ENCODE measurements at regions not wholly inside any gene's neighbourhood (a gene's known extent, or its start where the extent isn't known, plus 50 kb on each side); places are given as distances from the start of the nearest gene placed in this dataset.
"Not testable (repeated sequence)": the region's sequence is repeated elsewhere in the genome, so short reads cannot be mapped to it uniquely, and the experiment has no call there.

DNA sequence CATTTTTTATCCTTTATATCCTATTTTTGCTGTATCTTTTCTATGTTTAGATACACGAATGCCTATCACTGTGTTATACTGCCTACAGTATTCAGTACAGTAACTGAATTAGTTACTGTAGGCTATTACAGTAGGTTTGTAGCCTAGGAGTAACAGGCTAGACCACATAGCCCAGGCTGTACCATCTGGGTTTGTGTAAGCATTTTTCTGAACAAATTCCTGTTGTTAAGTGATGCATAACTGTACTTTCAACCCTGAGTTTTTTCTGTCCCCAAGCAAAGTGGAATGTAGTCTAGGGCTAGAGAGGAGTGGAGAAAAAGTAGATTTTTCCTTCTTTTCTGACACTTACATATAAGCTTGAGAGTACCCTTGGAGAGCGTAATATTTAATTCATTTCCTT is 282.1 kb downstream of the HS3ST3B1 start:
- Mint-ChIP-seq H3K4me3 (no peak overlapping the region), H3K4me1 (ENCODE audit: low read depth in 2 of 2) (peaks cover 0 to 2% of the 10 kb centered on the region in 2 donors), H3K36me3 (ENCODE audit: insufficient read depth) (peaks cover 4% of the 10 kb centered on the region), H3K27ac (no peak overlapping the region), H3K9me3 (no peaks in the 10 kb centered on the region), H3K27me3 (peaks cover 12 to 30% of the 10 kb centered on the region in 2 donors)
- no peak for ATAC-seq (replicated peaks)
- no peak for DNase-seq

- H3K9me3 Mint-ChIP-seq, result no peaks in the 10 kb centered on the region
- no peak for DNase-seq
- no peak overlapping the region for H3K27ac Mint-ChIP-seq
- H3K36me3 Mint-ChIP-seq (ENCODE audit: insufficient read depth), result peaks cover 4% of the 10 kb centered on the region
- no peak overlapping the region for H3K4me3 Mint-ChIP-seq
- H3K4me1 Mint-ChIP-seq (ENCODE audit: low read depth in 2 of 2), result peaks cover 0 to 2% of the 10 kb centered on the region in 2 donors
- ATAC-seq (replicated peaks), result no peak
- peaks cover 16 to 30% of the 10 kb centered on the region in 2 donors for H3K27me3 Mint-ChIP-seq
These were observed 280.4 kb downstream of the HS3ST3B1 start for GRCh38 chr17:14581186-14581830.

GRCh38 chr17:14580499-14580898 is 279.6 kb downstream of the HS3ST3B1 start:
- no peaks in the 10 kb centered on the region for H3K9me3 Mint-ChIP-seq
- DNase-seq, result no peak

GRCh38 chr17:14579716-14580115 is 278.8 kb downstream of the HS3ST3B1 start:
- Mint-ChIP-seq H3K9me3 (peaks cover 0 to 2% of the 10 kb centered on the region in 2 donors), H3K27ac (no peak overlapping the region), H3K4me3 (no peak overlapping the region), H3K36me3 (ENCODE audit: insufficient read depth) (peaks cover 4% of the 10 kb centered on the region), H3K4me1 (ENCODE audit: low read depth in 2 of 2) (peaks cover 0 to 2% of the 10 kb centered on the region in 2 donors), H3K27me3 (peaks cover 20 to 33% of the 10 kb centered on the region in 2 donors)
- ATAC-seq (replicated peaks), result no peak
- DNase-seq, result no peak

More at GRCh38 chr17:14580499-14580898, 279.6 kb downstream of the HS3ST3B1 start:
- Mint-ChIP-seq H3K4me1 (ENCODE audit: low read depth in 2 of 2) (peaks cover 0 to 2% of the 10 kb centered on the region in 2 donors), H3K27me3 (peaks cover 24 to 30% of the 10 kb centered on the region in 2 donors), H3K27ac (no peak overlapping the region), H3K4me3 (no peak overlapping the region), H3K36me3 (ENCODE audit: insufficient read depth) (peaks cover 4% of the 10 kb centered on the region)
- ATAC-seq (replicated peaks), result no peak

DNA sequence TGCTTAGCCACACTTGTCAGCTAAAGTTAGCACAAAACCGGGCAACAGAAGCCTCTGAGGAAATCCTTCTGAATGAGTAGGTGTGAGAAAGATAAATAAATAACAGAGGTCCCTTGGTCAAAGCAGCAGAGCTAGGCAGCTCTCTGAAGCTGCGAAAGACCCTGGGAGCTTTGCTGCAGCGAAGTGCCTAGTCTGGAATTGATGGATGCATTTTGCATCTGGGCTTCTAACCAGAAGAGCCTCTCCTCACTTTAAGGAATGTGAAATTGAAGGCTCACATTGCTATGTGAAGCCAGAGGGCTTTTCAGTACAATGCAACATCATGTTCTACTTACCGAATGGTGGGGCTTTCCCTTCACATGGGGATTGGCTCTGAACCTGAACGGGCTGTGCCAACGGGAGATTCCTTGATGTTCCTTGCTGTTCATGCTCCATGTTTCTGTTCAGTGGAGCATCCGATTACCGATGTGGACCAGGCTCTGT is 274.6 kb downstream of the HS3ST3B1 start:
- peaks cover 12 to 16% of the 10 kb centered on the region in 2 donors for H3K27me3 Mint-ChIP-seq
- peaks cover 0 to 2% of the 10 kb centered on the region in 2 donors for H3K9me3 Mint-ChIP-seq
- H3K4me1 Mint-ChIP-seq (ENCODE audit: low read depth in 2 of 2), result no peaks in the 10 kb centered on the region
- ATAC-seq (replicated peaks) (no peak), DNase-seq (no peak)
- no peak overlapping the region for H3K4me3 Mint-ChIP-seq
- no peaks in the 10 kb centered on the region for H3K36me3 Mint-ChIP-seq (ENCODE audit: insufficient read depth)
- H3K27ac Mint-ChIP-seq, result no peak overlapping the region

GRCh38 chr17:14560325-14560724 is 259.4 kb downstream of the HS3ST3B1 start:
- H3K27me3 Mint-ChIP-seq, result peaks cover 0 to 18% of the 10 kb centered on the region in 2 donors
- H3K4me1 Mint-ChIP-seq (ENCODE audit: low read depth in 2 of 2); ATAC-seq (replicated peaks); H3K27ac Mint-ChIP-seq; H3K36me3 Mint-ChIP-seq (ENCODE audit: insufficient read depth); H3K4me3 Mint-ChIP-seq; H3K9me3 Mint-ChIP-seq; DNase-seq: not testable (repeated sequence)

DNA sequence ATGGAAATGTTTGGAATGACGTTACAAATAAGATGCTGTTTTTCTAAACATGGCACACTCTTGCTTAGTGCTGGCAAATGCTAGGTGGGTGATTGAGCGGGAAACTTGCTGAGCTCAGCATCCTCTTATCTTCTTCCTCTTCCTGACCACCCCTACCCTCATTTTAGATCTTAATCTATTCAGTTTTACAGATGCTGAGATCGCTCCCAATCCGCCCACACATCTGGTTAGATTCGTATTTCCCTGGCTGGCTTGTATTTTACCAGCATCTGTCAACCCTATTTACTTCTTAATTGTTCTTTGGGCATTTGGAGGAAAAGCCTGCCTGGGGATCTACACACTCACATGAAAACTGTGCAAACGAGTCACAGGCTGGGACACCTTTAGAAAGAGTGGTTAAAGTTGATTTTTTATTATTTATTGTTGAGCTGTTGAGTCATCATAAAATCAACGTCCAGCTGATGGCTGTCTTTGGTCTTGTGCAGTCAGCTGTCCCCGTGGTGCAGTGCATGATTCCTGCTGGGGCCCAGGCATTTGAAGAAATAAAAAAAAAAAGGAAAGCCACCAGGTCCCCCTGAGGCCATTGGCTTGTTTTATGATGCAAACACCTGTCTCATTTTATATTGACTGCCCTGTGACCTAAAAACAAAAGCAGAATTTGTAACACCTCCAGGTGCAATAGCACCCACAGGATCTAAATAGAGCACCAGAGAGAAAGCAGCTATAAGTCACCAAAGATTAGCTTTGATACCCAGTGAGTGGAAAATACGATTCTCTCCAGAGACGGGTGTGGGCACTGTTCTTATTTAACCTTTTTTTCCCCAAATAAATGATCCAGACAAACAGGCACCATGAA is 258.6 kb downstream of the HS3ST3B1 start:
- peaks cover 0 to 8% of the 10 kb centered on the region in 2 donors for H3K4me1 Mint-ChIP-seq (ENCODE audit: low read depth in 2 of 2)
- ATAC-seq (replicated peaks), result peak; percentile 95
- peak in 1 of 3 experiments; percentile 6 for DNase-seq
- H3K27me3 Mint-ChIP-seq, result peaks cover 0 to 22% of the 10 kb centered on the region in 2 donors
- H3K27ac Mint-ChIP-seq, result no peak overlapping the region
- H3K4me3 Mint-ChIP-seq, result peak overlapping the region in 1 of 2 donors; percentile 50
- H3K9me3 Mint-ChIP-seq, result no peaks in the 10 kb centered on the region
- H3K36me3 Mint-ChIP-seq (ENCODE audit: insufficient read depth), result no peaks in the 10 kb centered on the region

GRCh38 chr17:14557480-14557879 is 256.6 kb downstream of the HS3ST3B1 start:
- H3K9me3 Mint-ChIP-seq, result no peaks in the 10 kb centered on the region
- peaks cover 0 to 26% of the 10 kb centered on the region in 2 donors for H3K27me3 Mint-ChIP-seq
- ATAC-seq (replicated peaks) (no peak), DNase-seq (no peak)
- H3K4me3 Mint-ChIP-seq, result no peak overlapping the region
- H3K27ac Mint-ChIP-seq, result peak overlapping the region in 1 of 2 donors; percentile 71
- no peaks in the 10 kb centered on the region for H3K36me3 Mint-ChIP-seq (ENCODE audit: insufficient read depth)
- peaks cover 4 to 10% of the 10 kb centered on the region in 2 donors for H3K4me1 Mint-ChIP-seq (ENCODE audit: low read depth in 2 of 2)

GRCh38 chr17:14553847-14554246 is 253.0 kb downstream of the HS3ST3B1 start:
- Mint-ChIP-seq H3K4me3 (no peak overlapping the region), H3K27ac (no peak overlapping the region), H3K4me1 (ENCODE audit: low read depth in 2 of 2) (peaks cover 3 to 4% of the 10 kb centered on the region in 2 donors), H3K36me3 (ENCODE audit: insufficient read depth) (no peaks in the 10 kb centered on the region), H3K9me3 (no peaks in the 10 kb centered on the region), H3K27me3 (peaks cover 14 to 22% of the 10 kb centered on the region in 2 donors)
- no peak for DNase-seq
- ATAC-seq (replicated peaks), result no peak

- DNase-seq (no peak), ATAC-seq (replicated peaks) (no peak)
- Mint-ChIP-seq H3K36me3 (ENCODE audit: insufficient read depth) (no peaks in the 10 kb centered on the region), H3K27me3 (peaks cover 23 to 25% of the 10 kb centered on the region in 2 donors), H3K4me1 (ENCODE audit: low read depth in 2 of 2) (peaks cover 4% of the 10 kb centered on the region in 2 donors), H3K9me3 (no peaks in the 10 kb centered on the region), H3K27ac (no peak overlapping the region), H3K4me3 (no peak overlapping the region)
These were observed 251.4 kb downstream of the HS3ST3B1 start for GRCh38 chr17:14552306-14552705.

DNA sequence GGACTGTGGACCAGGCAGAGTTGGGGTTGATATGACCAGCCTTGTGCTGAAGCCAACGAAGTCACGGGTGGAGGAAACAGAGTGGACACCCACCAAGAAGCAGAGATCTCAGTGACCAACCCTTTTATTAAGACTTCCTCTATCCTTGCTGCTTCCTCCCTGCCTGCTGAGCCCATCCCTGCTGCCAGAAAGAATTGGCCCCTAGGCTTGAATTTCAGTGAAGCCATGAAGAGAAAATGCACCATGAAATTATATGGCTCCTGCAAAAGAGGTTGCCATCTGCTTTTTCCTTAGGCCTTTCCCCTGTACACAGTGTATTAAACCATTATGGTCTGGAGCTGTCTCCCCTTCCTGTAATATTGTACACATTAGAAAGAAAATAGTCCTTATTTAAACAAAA is 246.7 kb downstream of the HS3ST3B1 start:
- no peak overlapping the region for H3K27ac Mint-ChIP-seq
- DNase-seq (no peak), ATAC-seq (replicated peaks) (no peak)
- H3K27me3 Mint-ChIP-seq, result peaks cover 38 to 40% of the 10 kb centered on the region in 2 donors
- H3K4me1 Mint-ChIP-seq (ENCODE audit: low read depth in 2 of 2), result peaks cover 0 to 10% of the 10 kb centered on the region in 2 donors
- H3K4me3 Mint-ChIP-seq, result no peak overlapping the region
- no peaks in the 10 kb centered on the region for H3K36me3 Mint-ChIP-seq (ENCODE audit: insufficient read depth)
- no peaks in the 10 kb centered on the region for H3K9me3 Mint-ChIP-seq

DNA sequence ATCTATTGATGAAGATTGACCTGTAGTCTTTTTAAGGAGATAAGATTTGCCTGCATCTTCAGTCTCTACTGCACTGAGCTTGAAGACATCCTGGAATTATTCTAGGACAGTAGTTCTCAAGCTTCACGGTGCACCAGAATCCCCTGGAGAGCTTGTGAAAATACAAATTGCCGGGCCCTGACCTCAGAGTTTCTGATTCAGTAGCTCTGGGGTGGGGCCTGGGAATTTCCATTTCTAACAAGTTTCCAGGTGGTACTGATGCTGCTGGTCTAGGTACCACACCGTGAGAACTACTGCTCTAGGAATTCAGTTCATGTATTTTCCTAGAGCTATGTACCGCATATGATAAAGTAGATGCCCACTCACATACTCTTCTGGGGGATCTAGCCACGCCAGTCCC is 246.1 kb downstream of the HS3ST3B1 start:
- DNase-seq (no peak), ATAC-seq (replicated peaks) (no peak)
- Mint-ChIP-seq H3K4me1 (ENCODE audit: low read depth in 2 of 2) (peaks cover 0 to 10% of the 10 kb centered on the region in 2 donors), H3K4me3 (no peak overlapping the region), H3K27me3 (peaks cover 40 to 42% of the 10 kb centered on the region in 2 donors), H3K36me3 (ENCODE audit: insufficient read depth) (no peaks in the 10 kb centered on the region), H3K27ac (peak overlapping the region in 1 of 2 donors; percentile 35), H3K9me3 (no peaks in the 10 kb centered on the region)

DNA sequence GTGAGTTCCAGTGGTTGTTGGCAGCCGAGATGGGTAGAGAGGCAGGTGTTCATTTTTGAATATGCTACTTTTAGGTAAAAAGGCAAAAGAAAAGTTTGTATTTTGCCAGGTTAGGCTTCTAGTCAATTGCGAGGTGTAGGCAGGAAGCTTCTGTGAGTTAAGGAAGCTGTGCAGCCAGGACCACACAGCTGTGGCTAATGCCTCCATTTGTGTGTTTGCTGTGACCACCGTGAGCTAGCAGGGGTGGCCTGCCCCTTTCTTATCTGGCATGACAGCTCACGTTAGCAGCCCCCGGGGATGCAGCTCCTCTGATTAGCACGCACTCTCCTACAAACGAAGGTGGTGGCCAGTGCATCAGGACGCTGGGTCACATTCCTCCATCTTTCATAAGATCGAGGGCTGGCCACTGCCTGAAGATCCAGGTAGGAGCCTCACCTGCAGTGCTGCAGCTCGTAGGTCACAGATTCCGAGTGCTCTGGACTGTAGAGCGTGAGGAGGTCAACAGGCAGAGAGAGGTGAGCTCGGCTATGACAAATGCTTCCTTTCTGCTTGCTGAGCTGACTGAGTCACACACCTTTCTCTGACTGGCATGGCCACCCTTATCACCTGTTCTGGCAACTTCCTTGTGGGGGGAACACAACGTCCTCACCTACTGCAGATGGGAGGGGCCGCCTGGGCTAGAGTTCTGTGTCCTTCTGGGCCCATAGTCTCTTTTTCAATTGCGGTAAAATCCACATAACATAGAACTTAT is 244.4 kb downstream of the HS3ST3B1 start:
- Mint-ChIP-seq H3K9me3 (no peaks in the 10 kb centered on the region), H3K36me3 (ENCODE audit: insufficient read depth) (no peaks in the 10 kb centered on the region), H3K27me3 (peaks cover 34 to 43% of the 10 kb centered on the region in 2 donors), H3K4me1 (ENCODE audit: low read depth in 2 of 2) (peaks cover 0 to 10% of the 10 kb centered on the region in 2 donors), H3K27ac (no peak overlapping the region), H3K4me3 (peak overlapping the region in 1 of 2 donors; percentile 51)
- DNase-seq (no peak), ATAC-seq (replicated peaks) (peak; percentile 56)

Measured in effector memory CD8-positive, alpha-beta T cell (primary cell).